Activated naive CD4-positive, alpha-beta T cell treated with anti-CD3 and anti-CD28 coated beads for 36 hours (primary cell): ENCODE measurements at regions not wholly inside any gene's neighbourhood (a gene's known extent, or its start where the extent isn't known, plus 50 kb on each side); places are given as distances from the start of the nearest gene placed in this dataset.

Source experiments
- CTCF ChIA-PET: fragments of 350-600 bp; sonication (Branson Sonifier 250); formaldehyde crosslinking; loops from one replicate; lab custom pipeline; 2021; ENCODE audit warnings: antibody characterized with exemption; lab: Charles Lee
- DNase-seq: peaks from one replicate; pipeline ENCODE4 v3.0.0-alpha.2; 2020
- H3K27ac Mint-ChIP-seq: one replicate; pipeline ENCODE4 v1.8.0; 2021; ENCODE audit warnings: mild to moderate bottlenecking, mixed read lengths
- H3K27me3 Mint-ChIP-seq: one replicate; pipeline ENCODE4 v1.8.0; 2021; ENCODE audit warnings: low read depth, mixed read lengths
- H3K36me3 Mint-ChIP-seq: one replicate; pipeline ENCODE4 v1.8.0; 2021; ENCODE audit warnings: low read depth, mixed read lengths
- H3K4me1 Mint-ChIP-seq: one replicate; pipeline ENCODE4 v1.8.0; 2021; ENCODE audit warnings: low read depth, mixed read lengths
- H3K4me3 Mint-ChIP-seq: one replicate; pipeline ENCODE4 v1.8.0; 2021; ENCODE audit warnings: mild to moderate bottlenecking, moderate library complexity, mixed read lengths
- H3K9me3 Mint-ChIP-seq: one replicate; pipeline ENCODE4 v1.8.0; 2021; ENCODE audit warnings: mixed read lengths
- intact Hi-C: fragments of 100-400 bp; cut with micrococcal nuclease; formaldehyde crosslinking; loops from one replicate; pipeline ENCODE4 v1.15.1; 2023

DNA sequence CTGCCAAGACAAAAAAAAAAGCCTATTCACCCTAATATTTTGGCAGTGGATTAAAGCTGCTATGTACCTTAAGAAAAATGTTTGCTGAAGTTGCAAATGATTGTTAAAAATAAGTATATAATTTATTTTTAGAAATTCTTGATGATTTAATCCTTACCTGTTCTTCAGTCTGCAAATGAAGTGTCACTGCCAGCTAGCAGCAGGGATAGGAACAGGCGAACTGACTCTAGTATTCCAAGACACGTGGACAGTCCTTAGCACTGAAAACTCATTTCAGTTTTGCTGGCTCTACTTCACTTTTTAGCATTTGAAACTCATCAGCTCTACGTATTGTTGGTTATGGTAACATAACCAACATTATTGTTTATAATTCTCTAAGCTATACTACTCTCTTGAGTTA, 204.4 kb upstream of the ID4 start:
- CTCF ChIA-PET = no interaction called here
- intact Hi-C loops = no loop called here
- no peaks in the 10 kb centered on the region for H3K4me1 Mint-ChIP-seq
- no peaks in the 10 kb centered on the region for H3K27me3 Mint-ChIP-seq
- no peak overlapping the region for H3K27ac Mint-ChIP-seq
- DNase-seq = no peak
- no peaks in the 10 kb centered on the region for H3K36me3 Mint-ChIP-seq
- H3K9me3 Mint-ChIP-seq = no peaks in the 10 kb centered on the region
- no peak overlapping the region for H3K4me3 Mint-ChIP-seq

DNA sequence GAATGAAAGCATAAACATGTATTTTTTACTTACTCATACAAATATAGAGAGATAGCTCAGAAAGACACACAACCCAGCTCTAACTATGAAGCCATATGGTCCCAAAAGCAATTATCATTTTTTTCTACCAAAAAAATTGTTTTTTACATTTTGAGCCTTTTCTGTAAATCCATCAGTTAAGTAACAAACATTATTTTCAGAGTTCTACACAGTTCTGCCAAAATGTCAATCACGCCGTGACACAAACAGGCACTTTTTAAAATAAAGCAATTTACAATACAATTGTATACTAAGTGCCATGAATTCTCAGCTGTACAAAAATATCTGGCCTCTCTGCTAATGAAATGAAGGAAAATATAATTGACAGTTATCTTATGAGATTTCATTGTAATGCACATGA, 201.4 kb upstream of the ID4 start:
- CTCF ChIA-PET = no interaction called here
- intact Hi-C loops = no loop called here
- H3K4me1 Mint-ChIP-seq = no peaks in the 10 kb centered on the region
- no peak for DNase-seq
- no peaks in the 10 kb centered on the region for H3K9me3 Mint-ChIP-seq
- H3K36me3 Mint-ChIP-seq = no peaks in the 10 kb centered on the region
- H3K4me3 Mint-ChIP-seq = no peak overlapping the region
- no peaks in the 10 kb centered on the region for H3K27me3 Mint-ChIP-seq
- H3K27ac Mint-ChIP-seq = no peak overlapping the region

DNA sequence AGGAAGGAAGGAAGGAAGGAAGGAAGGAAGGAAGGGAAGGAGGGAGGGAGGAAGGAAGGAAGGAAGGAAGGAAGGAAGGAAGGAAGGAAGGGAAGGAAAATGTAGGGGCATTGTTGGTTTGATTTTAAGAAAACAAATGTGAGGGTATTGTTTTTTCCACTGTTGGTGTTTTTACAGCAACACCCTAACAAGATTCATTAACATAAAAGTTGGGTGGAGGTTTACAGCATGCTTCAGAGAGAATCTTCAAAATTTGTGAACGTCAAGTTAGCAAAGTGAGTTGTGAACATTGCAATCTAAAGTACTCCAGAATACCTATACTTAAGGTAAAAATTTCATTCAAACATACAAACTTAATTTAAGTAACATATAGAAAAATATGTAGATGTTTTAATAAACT, 200.2 kb upstream of the ID4 start:
- Mint-ChIP-seq H3K27ac (no peak overlapping the region), H3K4me3 (no peak overlapping the region), H3K36me3 (no peaks in the 10 kb centered on the region), H3K27me3 (no peaks in the 10 kb centered on the region), H3K4me1 (no peaks in the 10 kb centered on the region), H3K9me3 (no peaks in the 10 kb centered on the region)
- DNase-seq = no peak
- CTCF ChIA-PET = no interaction called here
- intact Hi-C loops = no loop called here

DNA sequence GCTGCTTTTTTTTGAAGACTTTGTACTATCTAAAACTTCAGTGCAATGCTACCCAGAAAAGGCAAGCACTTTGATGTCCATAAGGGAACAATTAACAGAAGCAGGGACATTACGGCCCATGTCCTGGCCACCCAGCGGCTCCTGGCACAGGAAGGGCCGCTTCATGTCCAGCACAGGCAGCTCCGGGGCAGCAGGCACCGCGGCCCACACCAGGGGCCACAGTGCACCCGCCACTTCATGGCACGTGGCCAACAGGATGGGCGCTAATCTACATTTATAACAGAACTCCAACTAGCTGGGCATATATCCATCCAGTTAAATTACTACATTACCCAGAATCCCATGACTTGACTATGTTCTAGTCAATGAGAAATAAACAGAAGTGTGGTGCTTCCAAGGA, 198.2 kb upstream of the ID4 start:
- no peaks in the 10 kb centered on the region for H3K4me1 Mint-ChIP-seq

DNA sequence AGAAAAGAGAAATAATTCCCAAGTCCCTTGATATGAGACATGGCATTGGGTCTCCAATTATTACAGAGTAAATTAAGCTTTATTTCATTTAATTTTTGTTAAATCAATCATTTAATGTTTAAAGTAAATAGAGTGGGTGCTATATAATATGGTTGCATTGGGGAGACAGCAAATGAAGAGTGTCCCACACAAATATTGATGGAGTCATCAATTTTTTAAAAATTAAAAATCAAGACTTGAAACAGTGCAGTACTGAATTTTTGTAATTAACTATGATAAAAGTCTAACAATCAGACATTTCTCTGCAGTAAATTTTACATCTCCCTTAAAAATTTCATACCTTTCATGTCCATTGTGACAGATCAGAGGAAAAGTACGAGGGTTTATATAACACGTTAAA, 193.9 kb upstream of the ID4 start:
- H3K9me3 Mint-ChIP-seq = peaks cover 5% of the 10 kb centered on the region
- no peaks in the 10 kb centered on the region for H3K27me3 Mint-ChIP-seq
- no peaks in the 10 kb centered on the region for H3K36me3 Mint-ChIP-seq
- H3K4me1 Mint-ChIP-seq = no peaks in the 10 kb centered on the region
- intact Hi-C loops = no loop called here
- no peak overlapping the region for H3K4me3 Mint-ChIP-seq
- CTCF ChIA-PET = no interaction called here
- H3K27ac Mint-ChIP-seq = no peak overlapping the region
- no peak for DNase-seq

More for the DNA sequence above, 198.2 kb upstream of the ID4 start:
- CTCF ChIA-PET = no interaction called here
- no peak overlapping the region for H3K4me3 Mint-ChIP-seq
- H3K36me3 Mint-ChIP-seq = no peaks in the 10 kb centered on the region
- H3K27ac Mint-ChIP-seq = no peak overlapping the region
- intact Hi-C loops = no loop called here
- no peaks in the 10 kb centered on the region for H3K27me3 Mint-ChIP-seq
- DNase-seq = no peak
- H3K9me3 Mint-ChIP-seq = no peaks in the 10 kb centered on the region

DNA sequence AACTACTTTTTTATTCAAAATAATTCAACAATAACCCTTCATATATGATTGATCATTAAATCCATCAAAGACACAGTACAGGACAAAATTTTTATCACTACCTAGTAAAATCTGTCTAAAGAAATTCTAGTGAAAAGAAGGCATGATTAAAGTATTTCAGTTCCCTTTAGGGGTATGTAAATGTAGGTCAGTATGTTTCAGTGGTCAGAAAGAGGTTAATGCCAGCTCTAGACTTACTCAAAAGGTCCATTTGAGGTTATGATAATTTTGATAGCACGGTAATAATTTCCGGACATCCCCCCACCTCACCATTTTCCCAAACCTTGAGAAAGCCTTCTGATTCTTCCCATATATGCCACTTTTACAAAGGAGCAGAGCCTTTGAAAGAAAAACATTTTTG, 193.5 kb upstream of the ID4 start:
- Mint-ChIP-seq H3K36me3 (no peaks in the 10 kb centered on the region), H3K27ac (no peak overlapping the region), H3K9me3 (peaks cover 5% of the 10 kb centered on the region), H3K27me3 (no peaks in the 10 kb centered on the region), H3K4me3 (no peak overlapping the region), H3K4me1 (no peaks in the 10 kb centered on the region)
- CTCF ChIA-PET = no interaction called here
- DNase-seq = no peak
- intact Hi-C loops = no loop called here

DNA sequence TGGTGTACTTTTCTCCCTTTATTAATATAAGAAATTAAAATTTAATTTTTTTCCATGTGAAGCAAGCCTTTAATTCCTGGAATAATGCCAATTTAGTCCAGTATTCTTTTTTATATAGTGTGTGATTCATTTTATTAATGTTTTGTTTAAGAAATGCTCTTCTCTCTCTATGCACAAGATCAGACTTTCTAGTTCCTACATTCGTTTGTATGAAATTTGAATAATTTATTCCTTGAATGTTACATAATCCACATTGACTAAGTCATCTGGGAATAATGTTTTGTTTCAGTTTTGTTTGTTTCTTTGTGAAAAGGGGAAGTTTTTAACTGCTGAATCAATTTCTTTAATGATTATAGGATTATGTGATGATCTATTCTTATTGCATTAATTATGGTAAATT, 181.4 kb upstream of the ID4 start:
- H3K36me3 Mint-ChIP-seq = no peaks in the 10 kb centered on the region
- H3K4me1 Mint-ChIP-seq = no peaks in the 10 kb centered on the region
- no peak overlapping the region for H3K4me3 Mint-ChIP-seq
- H3K27ac Mint-ChIP-seq = no peak overlapping the region
- no peaks in the 10 kb centered on the region for H3K27me3 Mint-ChIP-seq
- CTCF ChIA-PET = interaction anchor here (0.7 kb wide), 1 partner anchor 13 kb away, joined by 3 read pairs; no protein-coding TSS in a partner anchor
- DNase-seq = no peak
- intact Hi-C loops = no loop called here
- no peaks in the 10 kb centered on the region for H3K9me3 Mint-ChIP-seq

DNA sequence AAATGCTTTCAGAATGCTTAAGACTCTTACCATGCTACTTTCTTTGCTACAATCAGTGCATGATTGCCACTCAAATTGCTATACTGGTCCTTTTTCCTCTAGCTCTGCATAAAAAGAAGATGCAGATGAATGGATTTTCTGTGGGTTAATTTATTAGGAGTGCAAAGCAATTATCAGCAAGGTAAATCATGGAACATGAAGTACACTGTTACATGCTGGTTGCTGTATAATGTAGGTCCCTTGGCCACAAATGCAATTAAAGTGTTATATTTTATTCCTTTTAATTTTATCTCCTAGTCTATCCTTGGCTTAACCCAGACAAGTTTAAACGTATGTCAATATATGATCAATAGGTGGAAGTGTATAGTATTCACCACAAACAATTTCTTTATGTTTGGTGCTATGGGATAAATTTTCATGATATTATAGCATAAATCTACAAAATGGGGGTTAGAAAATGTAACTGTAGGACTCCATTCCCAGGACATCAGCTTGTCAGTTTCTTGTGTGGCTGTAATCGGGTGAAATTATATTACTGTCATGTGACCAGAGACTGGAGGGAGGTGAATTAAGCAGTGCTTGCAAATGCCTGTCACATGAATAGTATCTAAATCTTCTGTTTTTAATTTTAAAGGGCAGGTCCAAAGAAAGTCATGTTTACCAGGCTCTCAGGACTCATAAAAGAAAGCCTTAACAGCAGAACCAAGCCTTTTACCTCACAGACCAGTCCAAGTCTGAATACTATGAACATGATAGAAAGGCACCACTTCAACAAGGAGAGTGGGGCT, 176.9 kb upstream of the ID4 start:
- Mint-ChIP-seq H3K27ac (no peak overlapping the region), H3K36me3 (no peaks in the 10 kb centered on the region), H3K4me3 (no peak overlapping the region), H3K27me3 (no peaks in the 10 kb centered on the region), H3K4me1 (no peaks in the 10 kb centered on the region), H3K9me3 (no peaks in the 10 kb centered on the region)
- intact Hi-C loops = no loop called here
- DNase-seq = no peak
- CTCF ChIA-PET = no interaction called here

DNA sequence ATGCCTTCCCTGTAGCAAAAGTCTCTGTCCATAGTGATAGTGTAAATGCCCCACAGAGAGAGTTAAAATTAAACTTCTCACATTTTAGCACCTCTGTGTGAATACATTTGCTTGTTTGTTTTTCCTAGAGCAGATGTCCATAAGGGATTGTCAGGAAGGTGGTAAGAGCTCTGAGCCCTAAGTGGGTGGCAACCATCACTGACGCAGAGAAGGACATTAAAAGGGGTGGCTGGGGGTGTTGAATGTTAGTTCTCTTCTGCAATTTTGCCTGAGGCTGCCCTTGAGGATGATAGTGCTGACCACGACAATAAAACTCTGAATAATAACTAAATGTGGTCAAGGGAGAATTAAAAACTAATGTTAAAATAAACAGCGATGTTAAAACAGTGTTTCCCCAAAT, 174.3 kb upstream of the ID4 start:
- DNase-seq = no peak
- CTCF ChIA-PET = no interaction called here
- no peaks in the 10 kb centered on the region for H3K4me1 Mint-ChIP-seq
- intact Hi-C loops = no loop called here
- no peak overlapping the region for H3K27ac Mint-ChIP-seq
- no peaks in the 10 kb centered on the region for H3K27me3 Mint-ChIP-seq
- H3K4me3 Mint-ChIP-seq = no peak overlapping the region
- no peaks in the 10 kb centered on the region for H3K9me3 Mint-ChIP-seq
- no peaks in the 10 kb centered on the region for H3K36me3 Mint-ChIP-seq

DNA sequence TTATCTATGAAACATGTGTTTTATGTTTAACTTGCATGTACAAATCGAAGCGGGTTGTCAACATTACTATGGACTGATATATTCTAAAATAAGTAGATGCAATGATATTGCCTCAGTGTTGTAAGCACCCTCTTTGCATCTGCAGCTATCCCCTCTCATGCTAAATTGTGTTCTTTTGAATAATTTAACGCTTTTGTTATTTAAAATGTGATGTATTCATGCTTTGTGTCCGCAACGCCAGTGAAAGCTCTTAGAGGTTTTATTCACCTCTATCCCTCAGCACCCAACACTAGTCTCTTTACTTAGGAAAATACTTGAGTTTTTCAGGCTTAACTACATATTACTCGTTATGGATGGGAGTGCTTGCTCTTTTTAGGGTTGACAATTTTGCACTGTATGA, 173.7 kb upstream of the ID4 start:
- CTCF ChIA-PET = no interaction called here
- H3K27ac Mint-ChIP-seq = no peak overlapping the region
- intact Hi-C loops = no loop called here
- H3K4me1 Mint-ChIP-seq = no peaks in the 10 kb centered on the region
- H3K27me3 Mint-ChIP-seq = no peaks in the 10 kb centered on the region
- no peaks in the 10 kb centered on the region for H3K9me3 Mint-ChIP-seq
- no peak for DNase-seq
- H3K36me3 Mint-ChIP-seq = no peaks in the 10 kb centered on the region
- H3K4me3 Mint-ChIP-seq = no peak overlapping the region

DNA sequence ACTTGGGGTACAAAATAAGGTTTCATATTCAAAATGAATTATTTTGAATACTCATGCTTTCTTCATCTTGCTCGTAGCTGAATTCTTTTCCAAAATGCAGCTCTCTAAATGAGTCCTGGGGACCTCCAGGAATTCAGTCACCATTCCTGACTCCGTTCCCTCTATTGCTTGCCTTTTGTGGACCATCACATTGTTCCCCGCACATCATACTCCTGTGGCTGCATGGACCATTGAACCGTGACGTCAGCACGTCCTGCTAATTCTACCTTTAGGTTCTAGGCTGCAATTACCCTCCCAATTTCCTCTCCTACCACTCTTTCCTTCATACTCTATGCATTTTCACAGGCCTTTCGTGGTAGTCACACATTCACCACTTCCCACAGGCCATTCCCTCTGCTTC, 173.1 kb upstream of the ID4 start:
- intact Hi-C loops = no loop called here

DNA sequence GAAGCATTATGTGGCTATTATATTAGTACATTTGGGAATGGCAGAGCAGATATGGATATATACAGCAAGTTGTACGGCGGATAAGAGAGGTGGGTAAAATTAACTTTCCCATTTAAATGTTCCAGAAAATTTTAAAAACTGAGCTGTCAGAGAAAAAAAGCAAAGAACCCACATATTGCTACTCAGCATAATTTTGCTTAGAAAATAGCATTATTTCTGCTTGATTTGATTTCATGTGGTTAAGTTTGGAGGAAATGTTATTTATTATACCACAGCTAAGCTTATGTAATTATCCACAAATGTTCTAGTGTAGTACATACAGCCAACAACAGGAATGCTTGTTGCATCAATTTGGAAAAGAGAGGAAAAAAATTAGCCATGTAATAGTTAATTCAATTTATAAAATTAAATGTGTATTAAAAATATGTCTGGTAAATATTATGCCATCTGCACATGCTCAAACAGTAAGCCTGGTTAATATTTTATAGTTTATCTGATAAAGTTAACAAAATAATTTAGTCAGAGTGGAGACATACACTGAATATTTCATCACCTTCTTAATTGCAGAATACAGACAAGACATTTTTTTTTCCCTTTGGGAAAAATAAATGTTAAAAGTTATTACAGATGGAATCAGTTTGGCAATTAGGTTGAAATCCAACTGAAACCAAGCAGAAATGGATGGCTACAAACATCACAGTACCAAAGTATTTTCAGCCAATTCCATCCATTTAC, 172.1 kb upstream of the ID4 start:
- Mint-ChIP-seq H3K27ac (no peak overlapping the region), H3K9me3 (no peaks in the 10 kb centered on the region), H3K27me3 (no peaks in the 10 kb centered on the region), H3K4me3 (no peak overlapping the region), H3K36me3 (no peaks in the 10 kb centered on the region), H3K4me1 (no peaks in the 10 kb centered on the region)
- intact Hi-C loops = no loop called here
- DNase-seq = no peak
- CTCF ChIA-PET = no interaction called here

More for the DNA sequence above, 173.1 kb upstream of the ID4 start:
- no peak for DNase-seq
- CTCF ChIA-PET = no interaction called here
- no peak overlapping the region for H3K4me3 Mint-ChIP-seq
- H3K9me3 Mint-ChIP-seq = no peaks in the 10 kb centered on the region
- H3K36me3 Mint-ChIP-seq = no peaks in the 10 kb centered on the region
- no peaks in the 10 kb centered on the region for H3K4me1 Mint-ChIP-seq
- no peak overlapping the region for H3K27ac Mint-ChIP-seq
- H3K27me3 Mint-ChIP-seq = no peaks in the 10 kb centered on the region

DNA sequence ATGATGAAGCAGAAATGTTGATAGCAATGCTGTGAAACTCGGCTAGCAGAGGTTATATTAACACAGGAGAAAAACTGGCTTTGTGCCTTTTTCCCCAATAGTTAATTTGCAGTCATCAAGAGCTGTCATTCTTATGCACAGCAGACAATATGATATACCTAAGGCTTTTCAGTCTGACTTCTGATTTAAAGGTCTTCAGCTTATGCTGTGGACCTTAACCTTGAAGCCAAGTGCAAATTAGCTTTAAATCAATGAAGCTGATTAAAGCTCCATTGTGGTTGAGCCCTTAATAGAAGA, 171.6 kb upstream of the ID4 start:
- H3K4me1 Mint-ChIP-seq = no peaks in the 10 kb centered on the region
- intact Hi-C loops = no loop called here
- no peak overlapping the region for H3K27ac Mint-ChIP-seq
- no peaks in the 10 kb centered on the region for H3K27me3 Mint-ChIP-seq
- H3K36me3 Mint-ChIP-seq = no peaks in the 10 kb centered on the region
- no peak for DNase-seq
- CTCF ChIA-PET = no interaction called here
- no peaks in the 10 kb centered on the region for H3K9me3 Mint-ChIP-seq
- no peak overlapping the region for H3K4me3 Mint-ChIP-seq
